GM21423 (cell line): ENCODE measurements at regions not wholly inside any gene's neighbourhood (a gene's known extent, or its start where the extent isn't known, plus 50 kb on each side); places are given as distances from the start of the nearest gene placed in this dataset.
"Not testable (repeated sequence)": the region's sequence is repeated elsewhere in the genome, so short reads cannot be mapped to it uniquely, and the experiment has no call there.

ENCODE experiments used
- ATAC-seq: cut with Tn5 transposase; IDR thresholded peaks from one replicate; pipeline ENCODE4 v1.9.1; 2021; ENCODE audit warnings: mild to moderate bottlenecking, moderate library complexity; ENCODE audit not compliant: unreplicated experiment

- ATAC-seq: no peak
Observed at GRCh38 chr6:126664271-126664670, 324.4 kb downstream of the CENPW start.

GRCh38 chr6:126665551-126665950, 325.6 kb downstream of the CENPW start:
- ATAC-seq: no peak

DNA sequence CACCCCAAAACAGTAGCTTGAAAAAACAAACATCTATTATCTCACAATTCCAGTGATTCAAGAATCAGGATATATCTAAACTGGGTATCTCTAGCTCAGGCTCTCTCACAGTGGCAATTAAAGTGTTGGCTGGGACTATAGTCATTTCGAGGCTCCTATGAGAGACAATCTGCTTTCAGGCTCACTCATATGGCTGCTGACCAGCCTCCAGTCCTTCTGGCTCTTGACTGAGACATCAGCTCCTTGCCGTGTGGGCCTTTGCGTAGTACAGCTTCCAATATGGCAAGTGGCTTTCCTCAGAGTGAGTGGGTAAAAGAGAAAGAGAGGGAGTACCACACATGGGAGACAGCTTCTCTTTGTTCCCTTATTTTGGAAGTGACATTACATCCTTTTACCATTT, 327.2 kb downstream of the CENPW start:
- no peak for ATAC-seq

DNA sequence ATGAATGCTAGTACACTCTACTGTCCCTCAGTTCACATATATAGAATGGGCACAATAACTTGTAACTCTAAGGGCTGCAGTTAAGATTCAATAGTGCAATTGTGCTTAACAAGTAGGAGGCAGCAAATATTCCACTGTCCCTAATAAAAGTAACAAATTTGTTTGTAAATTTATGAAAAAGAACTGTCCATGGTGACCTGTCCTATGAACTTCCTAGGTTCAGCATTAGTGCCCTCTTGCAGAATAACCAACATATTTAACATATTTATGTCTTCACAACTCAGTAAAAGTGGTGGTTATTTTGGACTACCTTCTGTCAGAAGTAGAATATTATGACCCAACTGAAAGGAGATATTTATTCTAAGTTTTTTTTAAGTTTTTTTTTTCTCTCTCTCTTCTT, 327.8 kb downstream of the CENPW start:
- no peak for ATAC-seq

- ATAC-seq: peak; percentile 92
Observed at GRCh38 chr6:126672649-126673048, 332.7 kb downstream of the CENPW start.

- not testable (repeated sequence) for ATAC-seq
Observed at GRCh38 chr6:126673749-126674148, 333.8 kb downstream of the CENPW start.

DNA sequence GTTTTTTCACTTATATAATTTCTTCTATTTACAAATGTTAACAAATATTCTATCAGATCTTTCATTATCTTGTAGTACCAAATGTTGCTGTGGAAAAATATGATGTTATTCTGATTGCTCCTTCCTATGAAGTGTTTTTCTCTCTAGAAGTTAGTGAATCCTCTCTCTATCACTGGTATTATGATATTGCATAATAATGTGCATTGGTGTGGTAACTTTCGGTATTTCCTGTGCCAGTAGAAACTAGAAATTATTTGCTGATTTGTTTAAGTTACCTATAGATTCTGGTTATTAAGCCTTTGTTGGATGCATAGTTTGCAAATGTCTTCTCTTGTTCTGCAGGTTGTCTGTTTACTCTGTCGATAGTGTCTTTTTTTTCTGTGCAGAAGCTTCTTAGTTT, 342.5 kb downstream of the CENPW start:
- ATAC-seq: no peak

DNA sequence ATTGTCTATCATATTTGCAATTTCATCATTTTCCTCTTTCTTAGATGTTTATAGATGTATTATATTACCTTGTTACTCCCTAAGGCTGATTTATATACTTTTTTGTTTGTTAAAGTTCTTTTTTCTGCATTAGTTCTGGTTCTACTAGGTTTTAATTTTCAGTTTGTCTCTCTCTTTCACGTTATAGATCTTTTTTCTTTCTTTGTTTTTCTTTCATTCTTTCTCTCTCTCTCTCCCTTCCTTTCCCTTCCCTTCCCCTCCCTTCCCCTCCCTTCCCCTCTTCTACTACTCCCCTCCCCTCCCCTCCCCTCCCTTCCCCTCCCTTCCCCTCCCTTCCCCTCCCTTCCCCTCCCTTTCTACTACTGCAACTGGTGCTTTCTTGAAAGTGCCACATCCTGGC, 345.3 kb downstream of the CENPW start:
- no peak for ATAC-seq

DNA sequence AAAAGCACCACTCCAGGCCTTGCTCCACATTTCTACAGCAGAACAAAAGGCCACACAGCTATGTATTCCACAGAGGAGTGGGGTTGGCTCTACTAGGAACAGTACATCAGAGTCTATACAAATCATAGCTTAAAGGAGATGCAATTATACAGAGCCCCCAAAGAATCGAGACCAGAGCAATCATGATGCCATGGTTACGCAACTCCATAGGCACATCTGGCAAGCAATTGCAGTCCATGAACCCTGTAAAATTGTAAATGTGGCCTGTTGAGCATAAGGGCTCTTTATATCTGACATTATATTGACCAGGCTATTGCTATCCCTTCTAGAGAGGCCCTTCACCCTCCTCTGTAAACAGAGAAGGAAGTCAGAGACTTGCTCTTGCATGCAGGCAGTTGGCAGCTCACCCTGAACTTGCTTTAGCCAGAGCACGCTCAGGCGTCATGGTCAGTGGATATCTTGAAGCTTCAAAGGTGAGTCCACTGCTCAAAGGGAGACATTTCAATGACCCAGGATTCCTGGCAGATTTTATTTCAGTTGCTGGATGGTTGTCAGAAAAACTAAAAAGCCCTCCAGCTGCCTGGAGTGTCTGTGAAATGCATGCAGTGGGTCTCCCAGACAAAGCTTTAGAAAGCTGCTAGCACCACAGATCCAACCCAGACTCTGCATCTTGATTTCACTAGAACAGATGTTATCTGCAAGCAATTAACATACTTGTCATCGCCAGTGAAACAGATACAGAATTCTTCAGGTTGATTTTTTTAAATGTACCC, 357.2 kb downstream of the CENPW start:
- no peak for ATAC-seq

- no peak for ATAC-seq
Observed at GRCh38 chr6:126698732-126699240, 358.9 kb downstream of the CENPW start.

GRCh38 chr6:126701676-126702560, 362.0 kb downstream of the CENPW start:
- ATAC-seq: no peak

DNA sequence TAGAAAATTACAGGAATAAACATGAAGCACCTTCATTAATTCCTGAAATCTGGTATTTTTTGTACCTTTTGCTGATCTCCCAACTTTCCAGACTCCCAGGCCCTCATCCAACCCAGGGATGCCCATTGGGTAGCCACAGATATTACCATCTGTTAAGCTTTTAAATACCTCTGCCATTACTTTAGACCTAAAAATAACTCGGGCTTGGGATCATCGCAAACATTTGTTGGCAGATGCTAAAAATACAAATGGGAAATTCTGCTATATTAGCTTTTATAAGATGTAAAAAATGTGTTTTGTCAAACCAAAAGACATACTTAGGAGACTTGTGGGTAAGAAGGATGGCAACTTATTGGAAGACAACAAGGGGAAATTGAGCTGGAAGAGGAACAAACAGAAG, 376.1 kb downstream of the CENPW start:
- ATAC-seq: no peak

GRCh38 chr6:126716826-126717509, 377.1 kb downstream of the CENPW start:
- ATAC-seq: no peak

DNA sequence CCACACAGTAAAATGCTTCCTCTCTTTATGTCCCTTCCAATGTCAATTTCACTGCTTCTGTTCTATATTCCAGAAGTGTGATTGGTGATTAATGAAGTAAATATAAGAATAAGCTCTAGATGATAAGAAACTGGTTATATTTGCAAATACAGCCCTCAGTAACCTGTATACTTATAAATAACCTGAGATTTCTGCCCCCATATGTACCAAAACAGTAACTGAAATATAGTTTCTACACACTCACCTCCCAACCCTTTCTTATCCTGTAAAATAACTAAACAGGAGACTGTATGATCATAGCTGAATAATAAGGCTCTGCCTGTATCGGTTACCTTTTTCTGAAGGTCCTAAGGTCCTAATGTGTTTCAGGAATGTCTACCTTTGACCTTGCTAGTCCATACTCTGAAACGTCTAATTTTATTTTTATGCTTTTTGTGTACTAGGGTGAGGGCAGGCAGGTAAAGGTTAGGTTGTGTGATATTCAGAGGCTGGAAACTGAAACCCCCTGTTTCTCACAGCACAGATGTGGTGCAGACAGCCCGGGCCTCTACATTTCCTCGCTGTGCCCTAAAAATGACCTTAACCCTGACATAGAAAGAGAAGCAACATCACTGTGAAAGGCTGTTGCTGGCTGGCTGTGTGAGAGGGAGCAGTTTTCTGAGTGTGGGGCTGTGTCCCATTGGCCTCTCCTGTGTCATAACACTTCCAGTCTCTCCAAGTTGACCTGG, 378.8 kb downstream of the CENPW start:
- peak; percentile 69 for ATAC-seq

- ATAC-seq: no peak
Observed at GRCh38 chr6:126720304-126720703, 380.4 kb downstream of the CENPW start.

DNA sequence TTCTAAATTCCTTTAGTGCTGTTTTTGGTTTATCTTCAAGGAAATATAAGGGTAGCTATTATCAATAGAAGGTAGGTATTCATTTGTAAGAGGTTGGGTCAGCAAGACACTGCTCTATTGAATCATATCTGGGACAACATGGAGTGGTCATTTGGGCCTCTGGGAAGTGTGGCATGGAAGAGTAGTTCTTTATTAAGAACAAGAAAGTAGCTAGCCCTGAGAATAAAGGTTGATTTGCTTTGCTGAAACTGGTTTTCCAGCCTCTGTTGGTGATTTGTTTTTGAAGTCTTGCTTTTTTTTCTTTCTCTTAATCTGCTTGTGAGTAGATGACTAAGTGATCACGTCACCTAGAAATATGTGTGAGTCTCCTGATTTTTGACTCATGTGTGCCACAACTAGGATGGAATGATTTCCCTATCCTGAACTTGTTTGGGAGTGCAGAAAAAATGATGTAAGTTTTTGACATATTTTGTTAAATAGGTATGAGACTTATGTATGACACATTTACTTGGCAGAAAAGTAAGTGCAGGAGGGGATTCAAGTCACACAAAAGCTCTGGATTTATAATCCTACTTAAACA, 381.8 kb downstream of the CENPW start:
- no peak for ATAC-seq

DNA sequence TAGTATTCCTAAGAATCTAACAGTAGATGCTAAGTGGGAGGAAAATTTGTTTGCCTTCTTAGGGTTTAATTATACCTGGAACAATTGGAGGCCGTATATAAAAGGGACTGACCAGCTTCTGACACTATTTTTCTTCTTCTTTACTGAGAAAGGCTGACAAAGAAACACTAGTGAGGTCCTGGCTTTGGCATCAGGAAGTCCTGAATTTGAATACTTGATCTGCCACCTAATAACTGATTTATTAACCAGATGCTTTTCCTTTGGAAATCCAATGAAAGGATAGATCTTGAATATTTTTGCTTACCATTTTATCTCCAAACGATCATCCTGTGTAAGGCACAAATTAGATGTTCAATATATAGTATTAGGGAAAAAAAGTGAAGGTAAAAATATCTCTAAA, 382.5 kb downstream of the CENPW start:
- no peak for ATAC-seq

DNA sequence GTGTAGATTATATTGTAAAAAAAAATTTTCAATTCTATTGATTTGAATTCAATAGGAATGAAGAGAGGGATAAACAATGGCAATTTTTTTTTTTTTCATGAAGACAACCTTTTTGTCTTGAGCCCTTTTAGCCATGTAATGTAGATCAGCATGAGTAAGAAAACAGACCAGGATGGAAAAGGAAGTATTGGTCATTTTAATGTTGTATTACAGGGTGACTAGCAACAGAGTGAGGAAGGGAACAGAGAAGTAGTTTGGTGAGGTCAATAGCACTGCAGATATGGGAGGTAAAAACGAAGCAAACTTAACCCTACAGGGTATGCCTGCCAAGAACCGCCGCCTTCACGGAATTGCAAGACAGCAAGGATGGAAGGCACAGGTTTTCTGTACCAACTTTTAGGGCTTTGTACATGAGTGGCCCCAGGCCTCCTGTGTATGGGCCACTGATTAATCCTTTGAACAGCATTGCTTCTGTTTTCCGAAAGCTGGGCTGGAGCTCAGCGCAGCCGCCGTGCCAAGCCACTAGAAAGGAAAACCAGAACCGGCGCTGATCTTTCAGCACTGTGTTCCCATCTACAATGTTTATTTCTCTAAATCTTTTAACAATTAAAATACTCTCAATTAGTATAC, 383.7 kb downstream of the CENPW start:
- no peak for ATAC-seq

- ATAC-seq: no peak
Observed at GRCh38 chr6:126724821-126725220, 384.9 kb downstream of the CENPW start.

GRCh38 chr6:126726454-126726853, 386.5 kb downstream of the CENPW start:
- ATAC-seq: not testable (repeated sequence)
